ENCODE measurements at regions not wholly inside any gene's neighbourhood (a gene's known extent, or its start where the extent isn't known, plus 50 kb on each side); places are given as distances from the start of the nearest gene placed in this dataset.

GRCh38 chr4:138964716-138965426 is 50.7 kb upstream of the NOCT start:
- H3K27ac ChIP-seq = no peak overlapping the region
- DNase-seq (ENCODE audit: low read depth, low spot score) = no peak

GRCh38 chr4:138963412-138963811 is 52.2 kb upstream of the NOCT start:
- H3K27ac ChIP-seq = no peak overlapping the region
- no peak for DNase-seq (ENCODE audit: low read depth, low spot score)

- DNase-seq (ENCODE audit: low read depth, low spot score) = no peak
- H3K27ac ChIP-seq = no peak overlapping the region
Observed at GRCh38 chr4:138961664-138962063, 53.9 kb upstream of the NOCT start.

- DNase-seq (ENCODE audit: low read depth, low spot score) = no peak
- no peak overlapping the region for H3K27ac ChIP-seq
Observed at GRCh38 chr4:138961129-138961528, 54.5 kb upstream of the NOCT start.

GRCh38 chr4:138960175-138960710 is 55.3 kb upstream of the NOCT start:
- no peak for DNase-seq (ENCODE audit: low read depth, low spot score)
- no peak overlapping the region for H3K27ac ChIP-seq

GRCh38 chr4:138959097-138959815 is 56.3 kb upstream of the NOCT start:
- DNase-seq (ENCODE audit: low read depth, low spot score) = no peak
- no peak overlapping the region for H3K27ac ChIP-seq

- no peak for DNase-seq (ENCODE audit: low read depth, low spot score)
- no peak overlapping the region for H3K27ac ChIP-seq
Observed at GRCh38 chr4:138958519-138958918, 57.1 kb upstream of the NOCT start.

GRCh38 chr4:138957302-138957701 is 58.3 kb upstream of the NOCT start:
- no peak overlapping the region for H3K27ac ChIP-seq
- DNase-seq (ENCODE audit: low read depth, low spot score) = no peak

GRCh38 chr4:138954428-138954827 is 61.2 kb upstream of the NOCT start:
- H3K27ac ChIP-seq = no peak overlapping the region
- no peak for DNase-seq (ENCODE audit: low read depth, low spot score)

GRCh38 chr4:138953961-138954371 is 61.6 kb upstream of the NOCT start:
- no peak overlapping the region for H3K27ac ChIP-seq
- DNase-seq (ENCODE audit: low read depth, low spot score) = no peak

- peak overlapping the region; percentile 47 for H3K27ac ChIP-seq
- DNase-seq (ENCODE audit: low read depth, low spot score) = peak; percentile 60
Observed at GRCh38 chr4:138952411-138952810, 63.2 kb upstream of the NOCT start.

- peak; percentile 87 for DNase-seq (ENCODE audit: low read depth, low spot score)
- H3K27ac ChIP-seq = peak overlapping the region; percentile 47
Observed at GRCh38 chr4:138951764-138952163, 63.8 kb upstream of the NOCT start.

GRCh38 chr4:138949866-138950265 is 65.7 kb upstream of the NOCT start:
- H3K27ac ChIP-seq = no peak overlapping the region
- no peak for DNase-seq (ENCODE audit: low read depth, low spot score)

GRCh38 chr4:138948918-138949317 is 66.7 kb upstream of the NOCT start:
- DNase-seq (ENCODE audit: low read depth, low spot score) = no peak
- H3K27ac ChIP-seq = no peak overlapping the region

GRCh38 chr4:138946306-138946705 is 69.3 kb upstream of the NOCT start:
- DNase-seq (ENCODE audit: low read depth, low spot score) = no peak
- H3K27ac ChIP-seq = no peak overlapping the region

GRCh38 chr4:138945840-138946239 is 69.7 kb upstream of the NOCT start:
- H3K27ac ChIP-seq = no peak overlapping the region
- no peak for DNase-seq (ENCODE audit: low read depth, low spot score)

- DNase-seq (ENCODE audit: low read depth, low spot score) = no peak
- no peak overlapping the region for H3K27ac ChIP-seq
Observed at GRCh38 chr4:138945401-138945800, 70.2 kb upstream of the NOCT start.

- H3K27ac ChIP-seq = no peak overlapping the region
- DNase-seq (ENCODE audit: low read depth, low spot score) = no peak
Observed at GRCh38 chr4:138943893-138944292, 71.7 kb upstream of the NOCT start.

GRCh38 chr4:138941037-138941436 is 74.5 kb upstream of the NOCT start:
- no peak for DNase-seq (ENCODE audit: low read depth, low spot score)
- no peak overlapping the region for H3K27ac ChIP-seq

GRCh38 chr4:138939960-138940359 is 75.6 kb upstream of the NOCT start:
- no peak for DNase-seq (ENCODE audit: low read depth, low spot score)
- no peak overlapping the region for H3K27ac ChIP-seq

- no peak for DNase-seq (ENCODE audit: low read depth, low spot score)
- no peak overlapping the region for H3K27ac ChIP-seq
Observed at GRCh38 chr4:138938366-138938690, 77.3 kb upstream of the NOCT start.
